ENCODE measurements at regions not wholly inside any gene's neighbourhood (a gene's known extent, or its start where the extent isn't known, plus 50 kb on each side); places are given as distances from the start of the nearest gene placed in this dataset.

- TF ChIP-seq ZNF532 (CRISPR knock-in tag; IDR thresholded peaks at IDR 0.05; ENCODE audit: borderline replicate concordance) (no peak), MXD4 (CRISPR knock-in tag; IDR thresholded peaks at IDR 0.05; ENCODE audit: borderline replicate concordance) (no peak), FOXJ3 (CRISPR knock-in tag; IDR thresholded peaks at IDR 0.05; ENCODE audit: borderline replicate concordance) (no peak)
These were observed 201.1 kb upstream of the HDAC9 start (continued) for GRCh38 chr7:18294411-18294810.

- H3K27ac Mint-ChIP-seq = no peak overlapping the region
- POLR2A ChIA-PET = no interaction called here
- no peaks in the 10 kb centered on the region for H3K36me3 Mint-ChIP-seq
- no peak for DNase-seq (ENCODE audit: low spot score)
- H3K27me3 Mint-ChIP-seq (ENCODE audit: low read depth) = no peaks in the 10 kb centered on the region
- ATAC-seq = no peak
- H3K4me1 Mint-ChIP-seq = peaks cover 10% of the 10 kb centered on the region
- H3K9me3 Mint-ChIP-seq = no peaks in the 10 kb centered on the region
- no peak overlapping the region for H3K4me3 Mint-ChIP-seq
- CTCF ChIA-PET = no interaction called here
- TF ChIP-seq FOXJ3 (CRISPR knock-in tag; IDR thresholded peaks at IDR 0.05; ENCODE audit: borderline replicate concordance) (no peak), E2F4 (CRISPR knock-in tag; IDR thresholded peaks at IDR 0.05; ENCODE audit: borderline replicate concordance, low read depth) (no peak), E2F1 (CRISPR knock-in tag; IDR thresholded peaks at IDR 0.05) (no peak), GABPB1 (CRISPR knock-in tag; IDR thresholded peaks at IDR 0.05) (no peak), KAT7 (CRISPR knock-in tag; IDR thresholded peaks at IDR 0.05; ENCODE audit: borderline replicate concordance) (no peak), ZNF121 (CRISPR knock-in tag; IDR thresholded peaks at IDR 0.05) (no peak), ZNF416 (CRISPR knock-in tag; IDR thresholded peaks at IDR 0.05) (no peak), HMGXB4 (CRISPR knock-in tag; IDR thresholded peaks at IDR 0.05) (no peak), EMX1 (CRISPR knock-in tag; IDR thresholded peaks at IDR 0.05) (no peak), CREB1 (CRISPR knock-in tag; IDR thresholded peaks at IDR 0.05) (no peak), CDX4 (CRISPR knock-in tag; IDR thresholded peaks at IDR 0.05; ENCODE audit: borderline replicate concordance) (no peak), ZNF512 (CRISPR knock-in tag; IDR thresholded peaks at IDR 0.05; ENCODE audit: borderline replicate concordance) (no peak), ZMAT4 (CRISPR knock-in tag; IDR thresholded peaks at IDR 0.05) (no peak), OVOL2 (CRISPR knock-in tag; IDR thresholded peaks at IDR 0.05; ENCODE audit: borderline replicate concordance) (no peak), ZNF532 (CRISPR knock-in tag; IDR thresholded peaks at IDR 0.05; ENCODE audit: borderline replicate concordance) (no peak), ZNF423 (CRISPR knock-in tag; IDR thresholded peaks at IDR 0.05) (no peak), ELF4 (CRISPR knock-in tag; IDR thresholded peaks at IDR 0.05; ENCODE audit: low read depth) (no peak)
These were observed 199.6 kb upstream of the HDAC9 start for GRCh38 chr7:18295781-18296423.
